ENCODE measurements at regions not wholly inside any gene's neighbourhood (a gene's known extent, or its start where the extent isn't known, plus 50 kb on each side); places are given as distances from the start of the nearest gene placed in this dataset.
"Not testable (repeated sequence)": the region's sequence is repeated elsewhere in the genome, so short reads cannot be mapped to it uniquely, and the experiment has no call there.

GRCh38 chr20:28564688-28565463 lies 2692.6 kb upstream of the DEFB115 start:
- TF ChIP-seq POLR2AphosphoS5, POLR2A, TAF1 (IDR thresholded peaks at IDR 0.05; ENCODE audit: low read depth, low read length): not testable (repeated sequence)
